ENCODE measurements at regions not wholly inside any gene's neighbourhood (a gene's known extent, or its start where the extent isn't known, plus 50 kb on each side); places are given as distances from the start of the nearest gene placed in this dataset.
"Not testable (repeated sequence)": the region's sequence is repeated elsewhere in the genome, so short reads cannot be mapped to it uniquely, and the experiment has no call there.

DNA sequence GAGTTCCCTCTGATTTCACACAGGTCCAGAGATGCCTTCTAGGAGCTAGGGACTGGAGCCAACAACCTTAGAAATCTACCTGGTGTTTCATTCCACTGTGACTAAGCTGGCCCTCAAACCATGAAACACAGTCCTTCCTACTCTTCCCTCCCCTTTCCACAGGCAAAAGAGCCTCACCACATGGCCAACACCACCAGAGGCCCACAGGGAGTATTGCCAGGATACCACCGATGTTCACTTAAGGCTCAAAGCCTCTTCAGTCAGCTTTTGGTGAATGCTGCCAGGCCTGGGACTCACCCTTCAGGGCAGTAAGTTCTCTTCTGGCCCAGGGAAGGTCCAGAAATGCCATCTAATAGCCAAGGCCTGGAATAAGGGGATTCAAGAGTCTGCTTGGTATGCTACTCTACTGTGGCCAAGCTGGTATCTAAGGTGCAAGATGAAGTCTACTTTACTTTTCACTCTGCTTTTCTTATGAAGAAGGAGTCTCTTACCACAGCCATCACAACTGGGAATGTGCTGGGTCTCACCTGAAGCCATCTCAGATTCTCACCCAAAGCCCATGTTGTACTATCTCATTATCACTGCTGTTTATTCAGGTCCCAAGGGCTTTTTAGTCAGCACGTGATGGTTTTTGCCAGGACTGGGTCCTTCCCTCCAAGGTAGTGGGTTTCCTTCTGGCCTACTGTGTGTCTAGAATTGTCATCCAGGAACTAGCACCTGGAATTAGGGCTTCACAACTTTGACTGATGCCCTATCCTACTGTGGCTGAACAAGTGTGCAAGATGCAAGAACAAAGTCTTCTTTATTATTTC, 1018.4 kb downstream of the TAF11L14 start:
- no peaks in the 10 kb centered on the region for H3K27me3 Mint-ChIP-seq
- H3K36me3 Mint-ChIP-seq (ENCODE audit: low read depth): no peaks in the 10 kb centered on the region
- H3K9me3 Mint-ChIP-seq: peaks cover 9% of the 10 kb centered on the region
- H3K27ac Mint-ChIP-seq: no peak overlapping the region
- H3K4me1 Mint-ChIP-seq: no peaks in the 10 kb centered on the region
- no peak overlapping the region for H3K4me3 Mint-ChIP-seq
- no peak for ATAC-seq (replicated peaks)

DNA sequence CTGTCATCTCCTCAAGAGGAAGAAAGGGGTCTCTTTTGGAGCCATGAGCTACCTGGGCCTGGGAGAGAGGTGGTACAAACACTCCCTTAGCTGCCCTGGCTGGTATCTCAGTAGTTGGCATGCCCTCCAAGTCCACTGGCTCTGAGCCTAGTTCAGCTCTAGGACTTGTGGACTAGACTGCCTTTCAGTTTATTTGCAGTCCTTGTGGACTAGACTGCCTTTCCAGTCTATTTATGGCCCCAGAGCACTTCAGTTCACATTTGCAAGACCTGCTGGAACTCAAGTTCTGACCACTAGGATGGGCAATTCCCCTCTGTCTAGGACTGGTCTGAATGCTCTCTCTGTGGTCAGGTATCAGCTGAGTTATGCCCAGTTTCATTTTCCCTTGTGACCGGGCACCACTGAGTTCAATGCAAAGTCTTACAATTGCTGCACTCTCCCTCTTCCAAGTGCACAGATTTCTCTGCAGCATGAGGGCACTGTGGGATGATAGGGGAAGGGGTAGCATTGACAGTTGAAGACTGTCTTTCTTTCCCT, 1019.0 kb downstream of the TAF11L14 start:
- Mint-ChIP-seq H3K4me3 (no peak overlapping the region), H3K9me3 (peaks cover 9% of the 10 kb centered on the region), H3K4me1 (no peaks in the 10 kb centered on the region), H3K36me3 (ENCODE audit: low read depth) (no peaks in the 10 kb centered on the region), H3K27ac (no peak overlapping the region), H3K27me3 (no peaks in the 10 kb centered on the region)
- ATAC-seq (replicated peaks): no peak

DNA sequence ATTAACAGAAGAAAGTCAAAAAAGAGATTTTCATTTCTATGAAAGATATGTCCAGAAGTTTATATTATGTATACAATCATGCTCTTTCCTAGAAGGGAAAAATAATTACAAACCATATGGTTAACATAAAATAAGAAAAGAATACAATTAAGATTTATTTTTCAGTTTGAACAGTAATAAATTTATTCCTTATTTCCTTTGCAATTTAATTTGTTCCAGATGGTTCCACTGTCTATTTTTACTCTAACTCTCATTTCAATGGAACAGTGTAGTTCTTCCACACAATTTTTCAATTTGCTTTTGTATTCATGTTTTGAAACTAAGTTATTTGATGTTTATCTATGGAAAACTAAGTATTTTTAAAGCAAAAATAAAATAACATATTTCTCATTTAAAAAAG, 1026.3 kb downstream of the TAF11L14 start:
- H3K4me3 Mint-ChIP-seq: no peak overlapping the region
- H3K27ac Mint-ChIP-seq: no peak overlapping the region
- H3K27me3 Mint-ChIP-seq: no peaks in the 10 kb centered on the region
- ATAC-seq (replicated peaks): no peak
- no peaks in the 10 kb centered on the region for H3K36me3 Mint-ChIP-seq (ENCODE audit: low read depth)
- no peaks in the 10 kb centered on the region for H3K9me3 Mint-ChIP-seq
- H3K4me1 Mint-ChIP-seq: no peaks in the 10 kb centered on the region

DNA sequence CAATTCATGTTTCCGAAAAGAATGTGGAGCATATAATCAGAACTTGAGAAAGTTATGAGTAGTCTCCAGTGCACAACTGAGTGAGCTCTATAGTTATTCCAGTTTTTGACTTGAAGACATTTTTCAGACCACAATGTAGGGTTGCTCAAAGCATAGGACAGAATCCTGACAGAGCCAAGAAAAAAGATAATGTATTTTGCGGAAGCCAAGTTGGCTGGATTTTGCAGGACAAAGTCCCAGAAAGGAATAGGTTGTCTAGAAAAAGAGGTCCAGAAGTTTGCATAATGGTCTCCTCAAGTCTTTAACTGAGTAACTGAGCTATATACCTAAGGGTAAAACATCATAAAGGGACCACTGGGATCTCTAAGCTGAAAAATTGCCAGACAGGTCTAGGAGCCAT, 1028.0 kb downstream of the TAF11L14 start:
- ATAC-seq (replicated peaks): no peak
- H3K4me3 Mint-ChIP-seq: no peak overlapping the region
- no peaks in the 10 kb centered on the region for H3K9me3 Mint-ChIP-seq
- H3K36me3 Mint-ChIP-seq (ENCODE audit: low read depth): no peaks in the 10 kb centered on the region
- no peak overlapping the region for H3K27ac Mint-ChIP-seq
- H3K4me1 Mint-ChIP-seq: no peaks in the 10 kb centered on the region
- H3K27me3 Mint-ChIP-seq: no peaks in the 10 kb centered on the region

DNA sequence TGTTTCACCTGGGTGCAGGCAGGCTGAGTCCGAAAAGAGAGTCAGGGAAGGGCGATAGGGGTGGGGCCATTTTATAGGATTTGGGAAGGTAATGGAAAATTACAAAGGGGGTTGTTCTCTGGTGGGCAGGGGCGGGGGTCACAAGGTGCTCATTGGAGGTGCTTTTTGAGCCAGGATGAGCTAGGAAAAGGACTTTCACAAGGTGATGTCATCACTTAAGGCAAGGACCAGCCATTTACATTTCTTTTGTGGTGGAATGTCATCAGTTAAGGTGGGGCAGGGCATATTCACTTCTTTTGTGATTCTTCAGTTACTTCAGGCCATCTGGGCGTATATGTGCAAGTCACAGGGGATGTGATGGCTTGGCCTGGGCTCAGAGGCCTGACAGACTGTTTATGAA, 1040.0 kb downstream of the TAF11L14 start:
- H3K4me1 Mint-ChIP-seq; H3K36me3 Mint-ChIP-seq (ENCODE audit: low read depth); H3K9me3 Mint-ChIP-seq; ATAC-seq (replicated peaks); H3K4me3 Mint-ChIP-seq; H3K27me3 Mint-ChIP-seq; H3K27ac Mint-ChIP-seq: not testable (repeated sequence)

DNA sequence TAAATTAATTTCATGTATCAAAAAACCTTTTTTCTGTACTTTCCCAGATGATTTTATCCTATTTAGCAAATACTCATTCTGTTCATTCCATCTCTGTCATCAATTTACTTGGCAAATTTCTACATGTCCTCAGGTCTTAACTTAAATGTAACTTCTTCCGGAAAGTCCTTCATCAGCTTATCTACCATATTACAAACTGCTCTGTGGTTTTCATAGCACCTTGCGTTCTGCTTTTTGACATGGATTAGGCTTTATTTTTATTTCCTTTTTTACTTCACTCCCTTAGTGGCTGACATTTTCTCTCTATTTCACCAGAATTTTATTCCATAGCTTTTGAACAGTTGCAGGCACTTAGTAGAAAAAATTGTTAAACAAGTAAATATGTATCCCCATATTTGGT, 1040.8 kb downstream of the TAF11L14 start:
- H3K4me3 Mint-ChIP-seq: no peak overlapping the region
- no peaks in the 10 kb centered on the region for H3K4me1 Mint-ChIP-seq
- no peaks in the 10 kb centered on the region for H3K9me3 Mint-ChIP-seq
- no peak overlapping the region for H3K27ac Mint-ChIP-seq
- ATAC-seq (replicated peaks): no peak
- no peaks in the 10 kb centered on the region for H3K36me3 Mint-ChIP-seq (ENCODE audit: low read depth)
- no peaks in the 10 kb centered on the region for H3K27me3 Mint-ChIP-seq

DNA sequence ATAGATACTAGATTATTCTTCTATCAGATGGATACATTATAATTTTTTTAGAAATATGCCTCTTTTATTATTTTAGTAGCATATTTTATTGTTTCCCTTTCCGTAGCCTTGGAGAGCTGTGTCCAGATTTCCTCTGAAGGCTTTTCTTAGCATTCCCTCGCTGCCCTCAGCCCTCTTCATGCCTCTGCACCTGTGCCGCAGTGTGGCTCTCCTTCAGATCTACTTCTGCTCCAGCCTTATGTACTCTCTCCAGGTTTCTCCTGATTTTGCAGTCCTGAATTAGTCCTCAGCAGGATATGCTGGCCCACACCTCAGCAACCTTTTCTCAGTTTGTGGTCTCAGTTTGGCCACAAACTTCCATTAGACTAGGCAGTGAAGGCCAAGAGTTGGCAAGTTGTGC, 1052.0 kb downstream of the TAF11L14 start:
- H3K4me1 Mint-ChIP-seq: no peaks in the 10 kb centered on the region
- H3K36me3 Mint-ChIP-seq (ENCODE audit: low read depth): no peaks in the 10 kb centered on the region
- no peak for ATAC-seq (replicated peaks)
- peaks cover 8% of the 10 kb centered on the region for H3K9me3 Mint-ChIP-seq
- no peaks in the 10 kb centered on the region for H3K27me3 Mint-ChIP-seq
- no peak overlapping the region for H3K27ac Mint-ChIP-seq
- no peak overlapping the region for H3K4me3 Mint-ChIP-seq

DNA sequence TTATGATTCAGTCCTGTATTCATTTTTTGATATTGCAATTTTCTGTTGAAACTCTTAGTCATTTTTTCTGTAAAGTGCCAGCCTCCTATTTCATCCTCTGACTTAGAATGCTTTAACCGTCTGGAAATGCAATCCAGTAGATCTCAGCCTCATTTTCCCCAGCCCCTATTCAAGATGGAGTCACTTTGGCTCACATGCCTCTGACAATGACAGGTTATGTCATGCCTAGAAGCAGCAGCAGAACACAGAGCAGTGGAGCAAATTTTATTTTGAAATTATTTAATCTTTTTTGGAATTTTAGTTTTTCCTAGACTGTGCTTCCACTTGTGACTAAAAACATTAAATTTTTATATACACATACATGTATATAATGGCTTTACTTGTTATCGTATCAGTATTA, 1053.2 kb downstream of the TAF11L14 start:
- Mint-ChIP-seq H3K36me3 (ENCODE audit: low read depth) (no peaks in the 10 kb centered on the region), H3K4me1 (no peaks in the 10 kb centered on the region), H3K27ac (no peak overlapping the region), H3K27me3 (no peaks in the 10 kb centered on the region), H3K4me3 (no peak overlapping the region), H3K9me3 (peaks cover 4% of the 10 kb centered on the region)
- ATAC-seq (replicated peaks): no peak

DNA sequence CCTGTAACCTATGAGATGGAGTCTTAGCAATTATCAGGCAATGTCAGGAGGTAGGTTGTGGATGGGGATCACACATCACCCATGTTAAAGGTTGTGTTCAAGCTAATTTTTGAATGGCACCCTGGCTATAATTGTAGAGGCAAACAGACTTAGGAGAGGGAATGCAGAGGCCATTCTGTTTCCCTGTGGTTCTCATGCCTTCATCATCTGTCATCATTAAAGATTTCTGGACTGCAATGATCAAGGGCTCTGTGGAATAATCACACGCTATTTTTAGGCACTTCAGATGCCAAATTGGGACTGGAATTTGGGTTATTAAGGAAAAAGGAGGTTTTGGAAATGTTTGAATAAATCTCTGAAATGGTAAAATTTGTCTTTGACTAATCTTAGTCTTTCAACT, 1065.4 kb downstream of the TAF11L14 start:
- no peak for ATAC-seq (replicated peaks)
- H3K4me1 Mint-ChIP-seq: peaks cover 7% of the 10 kb centered on the region
- H3K27ac Mint-ChIP-seq: no peak overlapping the region
- peak overlapping the region; percentile 69 for H3K4me3 Mint-ChIP-seq
- H3K9me3 Mint-ChIP-seq: no peaks in the 10 kb centered on the region
- H3K27me3 Mint-ChIP-seq: no peaks in the 10 kb centered on the region
- H3K36me3 Mint-ChIP-seq (ENCODE audit: low read depth): no peaks in the 10 kb centered on the region

DNA sequence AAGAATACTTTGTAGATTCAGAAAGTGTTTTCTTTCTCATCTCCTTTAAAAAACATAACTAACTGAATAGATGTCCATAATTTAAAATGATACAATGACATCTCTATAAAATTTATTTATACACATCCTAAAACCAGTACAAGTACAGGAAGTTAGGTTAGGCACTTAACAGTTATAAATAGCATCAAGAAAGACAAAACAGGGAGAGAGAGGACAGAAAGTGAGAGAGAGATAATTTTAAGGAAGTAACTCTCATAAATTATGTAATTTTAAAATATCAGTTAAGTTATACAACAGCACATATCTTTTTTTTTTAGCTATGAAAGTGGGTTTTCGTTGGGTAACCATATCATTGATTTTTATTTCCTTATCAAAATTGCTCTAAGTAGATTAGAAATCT, 1068.6 kb downstream of the TAF11L14 start:
- H3K27me3 Mint-ChIP-seq: no peaks in the 10 kb centered on the region

DNA sequence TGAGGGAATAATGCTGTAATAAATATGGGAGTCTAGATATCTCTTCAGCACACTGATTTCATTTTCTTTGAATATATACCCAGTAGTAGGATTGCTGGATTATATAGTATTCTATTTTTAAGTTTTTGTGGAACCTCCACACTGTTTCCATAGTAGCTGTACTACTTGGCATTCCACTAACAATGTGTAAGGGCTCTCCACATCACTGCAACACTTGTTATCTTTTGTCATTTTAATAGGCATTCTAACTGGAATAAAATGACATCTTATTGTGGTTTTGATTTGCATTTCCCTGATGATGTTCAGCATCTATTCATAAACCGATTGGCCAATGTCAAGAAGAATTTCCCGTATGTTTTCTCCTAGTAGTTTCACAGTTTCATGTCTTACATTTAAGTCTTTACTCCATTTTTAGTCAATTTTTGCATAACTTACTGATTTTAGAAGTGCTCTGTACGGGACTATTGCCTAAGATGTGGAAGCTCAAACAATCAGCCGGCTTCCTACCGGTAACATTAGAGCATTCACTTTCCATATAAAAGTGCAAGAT, 1078.8 kb downstream of the TAF11L14 start:
- H3K27ac Mint-ChIP-seq: no peak overlapping the region
- no peaks in the 10 kb centered on the region for H3K27me3 Mint-ChIP-seq
- no peaks in the 10 kb centered on the region for H3K4me1 Mint-ChIP-seq
- no peak for ATAC-seq (replicated peaks)
- H3K9me3 Mint-ChIP-seq: no peaks in the 10 kb centered on the region
- no peak overlapping the region for H3K4me3 Mint-ChIP-seq
- no peaks in the 10 kb centered on the region for H3K36me3 Mint-ChIP-seq (ENCODE audit: low read depth)

More for the DNA sequence above, 1068.6 kb downstream of the TAF11L14 start:
- Mint-ChIP-seq H3K9me3 (no peaks in the 10 kb centered on the region), H3K4me1 (peaks cover 6% of the 10 kb centered on the region), H3K36me3 (ENCODE audit: low read depth) (no peaks in the 10 kb centered on the region), H3K27ac (no peak overlapping the region), H3K4me3 (no peak overlapping the region)
- ATAC-seq (replicated peaks): no peak

DNA sequence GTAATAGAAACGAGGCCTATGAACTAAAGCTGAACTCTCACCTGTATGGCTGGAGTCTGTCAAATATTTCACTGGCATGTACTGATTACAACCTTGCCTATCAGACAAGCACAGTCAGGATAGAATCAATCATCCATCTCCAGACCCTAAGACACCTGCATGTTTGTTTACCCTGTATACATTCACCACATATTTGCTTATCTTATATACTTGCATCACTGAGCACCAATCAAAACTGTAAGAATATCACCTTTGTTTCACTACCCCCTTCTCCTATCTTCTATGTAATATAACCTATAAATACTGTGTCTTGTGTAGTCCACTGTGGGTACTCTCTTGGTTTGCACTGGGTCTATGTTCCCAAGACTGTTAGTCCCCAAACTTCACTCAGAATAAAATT, 1085.7 kb downstream of the TAF11L14 start:
- Mint-ChIP-seq H3K27ac (no peak overlapping the region), H3K4me3 (no peak overlapping the region), H3K9me3 (no peaks in the 10 kb centered on the region), H3K4me1 (no peaks in the 10 kb centered on the region), H3K27me3 (no peaks in the 10 kb centered on the region), H3K36me3 (ENCODE audit: low read depth) (no peaks in the 10 kb centered on the region)
- no peak for ATAC-seq (replicated peaks)

DNA sequence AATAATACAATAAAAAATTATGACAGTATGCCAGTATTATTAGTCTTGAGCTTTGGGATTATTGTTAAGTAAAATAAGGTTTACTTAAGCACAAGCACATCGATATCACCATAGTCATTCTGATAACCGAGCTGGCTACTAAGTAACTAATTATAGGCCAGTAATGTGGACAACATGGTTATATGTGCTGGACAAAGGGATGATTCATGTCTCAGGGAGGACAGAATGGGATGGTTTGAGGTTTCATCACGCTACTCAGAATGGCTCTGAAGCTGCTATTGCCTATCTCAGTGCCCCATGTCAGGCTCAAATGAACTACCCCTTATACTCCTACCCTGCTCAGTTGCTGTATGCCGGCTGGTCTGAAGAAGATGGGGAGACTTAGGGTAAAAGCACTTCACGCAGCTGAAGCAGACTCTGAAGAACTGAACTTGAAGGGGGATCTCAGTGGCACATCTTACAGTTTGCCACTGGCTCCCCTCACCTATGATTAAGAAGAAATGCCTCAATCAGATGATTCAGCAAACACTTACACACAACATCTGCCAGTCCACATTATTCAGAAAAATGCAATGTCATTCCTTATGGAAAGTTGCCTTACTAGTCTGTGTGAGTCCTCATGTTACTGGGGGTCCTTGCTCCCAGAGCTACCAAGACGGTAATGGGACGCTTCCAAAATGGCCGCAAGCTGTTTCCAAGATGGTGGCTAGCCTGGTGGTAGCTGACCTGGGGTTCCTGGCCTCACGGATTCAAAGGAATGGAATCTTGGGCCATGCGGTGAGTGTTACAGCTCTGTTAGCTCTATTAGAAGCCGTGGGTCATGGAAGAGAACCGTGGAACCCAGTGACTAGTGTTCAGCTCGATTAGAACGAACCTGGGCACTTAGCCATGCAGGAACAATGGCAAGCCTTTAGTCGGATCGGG, 1098.6 kb downstream of the TAF11L14 start:
- Mint-ChIP-seq H3K4me1 (peaks cover under 1% of the 10 kb centered on the region), H3K27ac (no peak overlapping the region), H3K9me3 (no peaks in the 10 kb centered on the region), H3K36me3 (ENCODE audit: low read depth) (peaks cover 56% of the 10 kb centered on the region), H3K27me3 (no peaks in the 10 kb centered on the region), H3K4me3 (no peak overlapping the region)
- no peak for ATAC-seq (replicated peaks)

DNA sequence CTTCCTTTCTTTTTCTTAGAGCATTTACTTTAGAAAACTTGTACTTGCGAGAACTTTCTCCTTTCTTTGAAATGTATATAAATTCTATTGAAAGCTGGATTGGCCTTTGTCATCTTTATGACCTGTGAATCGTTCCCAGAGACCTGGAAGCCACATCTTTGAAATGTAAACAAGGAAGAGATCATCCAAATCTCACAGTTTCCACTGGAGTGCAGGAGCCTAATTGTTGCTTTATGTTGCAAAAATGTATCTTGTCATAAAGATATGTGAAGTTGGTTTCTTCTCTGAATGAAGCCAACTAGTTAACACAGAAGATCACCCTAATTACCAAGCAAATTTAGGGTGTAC, 1101.8 kb downstream of the TAF11L14 start:
- ATAC-seq (replicated peaks): no peak
- Mint-ChIP-seq H3K36me3 (ENCODE audit: low read depth) (peaks cover 55% of the 10 kb centered on the region), H3K9me3 (no peaks in the 10 kb centered on the region), H3K27me3 (no peaks in the 10 kb centered on the region), H3K4me1 (peaks cover 20% of the 10 kb centered on the region), H3K4me3 (no peak overlapping the region), H3K27ac (no peak overlapping the region)

DNA sequence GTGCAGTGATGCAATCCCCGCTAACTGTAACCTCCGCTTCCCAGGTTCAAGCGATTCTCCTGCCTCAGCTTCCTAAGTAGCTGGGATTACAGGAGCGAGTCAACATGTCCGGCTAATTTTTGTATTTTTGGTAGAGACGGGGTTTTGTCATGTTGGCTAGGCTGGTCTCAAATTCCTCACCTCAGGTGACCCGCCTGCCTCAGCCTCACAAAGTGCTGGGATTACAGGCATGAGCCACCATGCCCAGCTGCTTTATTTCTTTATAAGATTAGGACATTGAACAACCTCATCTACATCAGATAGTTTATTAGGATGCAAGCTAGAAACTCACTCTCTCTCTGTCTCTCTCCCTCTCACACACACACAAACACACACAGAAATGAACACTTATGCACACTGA, 1102.5 kb downstream of the TAF11L14 start:
- ATAC-seq (replicated peaks); H3K9me3 Mint-ChIP-seq; H3K4me3 Mint-ChIP-seq; H3K27me3 Mint-ChIP-seq; H3K27ac Mint-ChIP-seq: not testable (repeated sequence)
- peaks cover 20% of the 10 kb centered on the region for H3K4me1 Mint-ChIP-seq
- peaks cover 50% of the 10 kb centered on the region for H3K36me3 Mint-ChIP-seq (ENCODE audit: low read depth)

Data from activated T-helper 17 cell treated with anti-CD3 and anti-CD28 coated beads, Interleukin-2, amount 50 U/mL, for 72 hours (primary cell).